Liver (tissue), 8 donors: ENCODE measurements at regions not wholly inside any gene's neighbourhood (a gene's known extent, or its start where the extent isn't known, plus 50 kb on each side); places are given as distances from the start of the nearest gene placed in this dataset.

Experiments
- DNase-seq: peaks from one replicate; pipeline ENCODE4 v3.0.0-alpha.2; 2017; ENCODE audit warnings: low spot score
- H3K27ac ChIP-seq, 2 donors: one replicate each; pipeline ENCODE4 v1.7.0; 2013; ENCODE audit warnings: inconsistent platforms in 2 of 2, low read length in 2 of 2, control low read depth in 1 of 2, low read depth in 1 of 2, mild to moderate bottlenecking in 1 of 2
- H3K27me3 ChIP-seq, 4 donors: one replicate each; pipeline versions ENCODE4 v1.6.1 to v1.7.0; 2013; ENCODE audit warnings: low read length in 3 of 4, inconsistent platforms in 1 of 4, mild to moderate bottlenecking in 1 of 4, moderate library complexity in 1 of 4; ENCODE audit not compliant: control insufficient read depth in 4 of 4, insufficient read depth in 4 of 4
- H3K36me3 ChIP-seq, 4 donors: one replicate each; pipeline versions ENCODE4 v1.6.1 to v1.7.0; 2013; ENCODE audit warnings: low read length in 3 of 4, mild to moderate bottlenecking in 3 of 4, low read depth in 1 of 4, moderate library complexity in 1 of 4; ENCODE audit not compliant: control insufficient read depth in 4 of 4, insufficient read depth in 3 of 4
- H3K4me1 ChIP-seq, 4 donors: one replicate each; pipeline versions ENCODE4 v1.6.1 to v1.7.0; 2013; ENCODE audit warnings: low read length in 3 of 4, mild to moderate bottlenecking in 3 of 4, moderate library complexity in 1 of 4; ENCODE audit not compliant: control insufficient read depth in 4 of 4, insufficient read depth in 4 of 4
- H3K4me3 ChIP-seq, 3 donors: one replicate each; pipeline versions ENCODE4 v1.6.1 to v1.7.0; 2013; ENCODE audit warnings: low read length in 3 of 3, control low read depth in 1 of 3, low read depth in 1 of 3, mild to moderate bottlenecking in 1 of 3
- H3K9ac ChIP-seq, 2 donors: one replicate each; pipeline ENCODE4 v1.7.0; 2013; ENCODE audit warnings: low read length in 2 of 2, mild to moderate bottlenecking in 2 of 2, moderate library complexity in 2 of 2, control low read depth in 1 of 2, low read depth in 1 of 2
- H3K9me3 ChIP-seq, 4 donors: one replicate each; pipeline versions ENCODE4 v1.6.1 to v1.7.0; 2013; ENCODE audit warnings: low read length in 3 of 4; ENCODE audit not compliant: control insufficient read depth in 4 of 4
- ATF3 ChIP-seq: IDR thresholded peaks from 2 replicates; pipeline ENCODE4 v1.6.1; 2016; ENCODE audit warnings: antibody characterized with exemption
- CTCF ChIP-seq: fragments of 150-350 bp; IDR thresholded peaks from 2 replicates; pipeline ENCODE4 v1.5.1; 2017; ENCODE audit warnings: improper control_type of control experiment, low read depth, low read length; ENCODE audit not compliant: missing input control
- EGR1 ChIP-seq, 2 donors: IDR thresholded peaks; 2 replicates each; pipeline ENCODE4 v1.6.1; 2016 to 2018; ENCODE audit warnings: antibody characterized with exemption in 2 of 2, low read depth in 2 of 2
- FOXA1 ChIP-seq: IDR thresholded peaks from 2 replicates; pipeline ENCODE4 v1.6.1; 2016; ENCODE audit warnings: antibody characterized with exemption
- FOXA2 ChIP-seq: IDR thresholded peaks from 2 replicates; pipeline ENCODE4 v1.6.1; 2016; ENCODE audit warnings: antibody characterized with exemption
- GABPA ChIP-seq, 2 donors: IDR thresholded peaks in 1 of 2; conservative IDR thresholded peaks in 1 of 2; 2 replicates each; pipeline ENCODE4 v1.6.1; 2016; ENCODE audit warnings: antibody characterized with exemption in 2 of 2, mild to moderate bottlenecking in 1 of 2, moderate library complexity in 1 of 2
- HNF4A ChIP-seq, 2 donors: conservative IDR thresholded peaks; 2 replicates each; pipeline ENCODE4 v1.6.1; 2016; ENCODE audit warnings: antibody characterized with exemption in 2 of 2, mild to moderate bottlenecking in 2 of 2
- HNF4G ChIP-seq: IDR thresholded peaks from 2 replicates; pipeline ENCODE4 v1.6.1; 2016; ENCODE audit warnings: antibody characterized with exemption
- JUND ChIP-seq, 2 donors: IDR thresholded peaks; 2 replicates each; pipeline ENCODE4 v1.6.1; 2016; ENCODE audit warnings: antibody characterized with exemption in 2 of 2
- MAX ChIP-seq: IDR thresholded peaks from 2 replicates; pipeline ENCODE4 v1.6.1; 2016; ENCODE audit warnings: antibody characterized with exemption
- NR2F2 ChIP-seq: IDR thresholded peaks from 2 replicates; pipeline ENCODE4 v1.6.1; 2016; ENCODE audit warnings: antibody characterized with exemption
- RAD21 ChIP-seq, 2 donors: IDR thresholded peaks; 2 replicates each; pipeline ENCODE4 v1.6.1; 2016; ENCODE audit warnings: antibody characterized with exemption in 2 of 2, mild to moderate bottlenecking in 2 of 2
- REST ChIP-seq: IDR thresholded peaks from 2 replicates; pipeline ENCODE4 v1.6.1; 2016; ENCODE audit warnings: antibody characterized with exemption, mild to moderate bottlenecking
- RXRA ChIP-seq, 2 donors: IDR thresholded peaks; 2 replicates each; pipeline ENCODE4 v1.6.1; 2017 to 2018; ENCODE audit warnings: antibody characterized with exemption in 2 of 2, mild to moderate bottlenecking in 1 of 2
- SP1 ChIP-seq: IDR thresholded peaks from 2 replicates; pipeline ENCODE4 v1.6.1; 2018; ENCODE audit warnings: antibody characterized with exemption, mild to moderate bottlenecking
- TAF1 ChIP-seq: conservative IDR thresholded peaks from 2 replicates; pipeline ENCODE4 v1.6.1; 2016; ENCODE audit warnings: antibody characterized with exemption, mild to moderate bottlenecking
- YY1 ChIP-seq: IDR thresholded peaks from 2 replicates; pipeline ENCODE4 v1.6.1; 2016; ENCODE audit warnings: antibody characterized with exemption, mild to moderate bottlenecking
- ZBTB33 ChIP-seq: IDR thresholded peaks from 2 replicates; pipeline ENCODE4 v1.6.1; 2016; ENCODE audit warnings: antibody characterized with exemption
- WGBS: extraction: QIAGEN DNeasy Blood & Tissue Kit; methylation state at CpG from one replicate; pipeline ENCODE4 v1.1.7; 2013; 5-methylcytosine and 5-hydroxymethylcytosine counted together
- donor health status: healthy.
- donor health status: healthy.
- donor health status: healthy.
- donor health status: healthy.
- donor health status: healthy.

GRCh38 chr15:95267481-95267880 is 1036.1 kb downstream of the MCTP2 start:
- Histone ChIP-seq H3K4me3 (no peak overlapping the region), H3K9me3 (no peaks in the 10 kb centered on the region), H3K9ac (no peak overlapping the region), H3K27ac (no peak overlapping the region), H3K36me3 (no peaks in the 10 kb centered on the region), H3K4me1 (no peaks in the 10 kb centered on the region), H3K27me3 (no peaks in the 10 kb centered on the region)
- TF ChIP-seq RXRA (IDR thresholded peaks at IDR 0.05): peak in 1 of 2 donors; percentile 28
- TF ChIP-seq RAD21 (IDR thresholded peaks at IDR 0.05): peak in 1 of 2 donors; percentile 36
- no peak for TF ChIP-seq SP1
- TF ChIP-seq FOXA2: peak; percentile 8
- TF ChIP-seq HNF4A (conservative IDR thresholded peaks at IDR 0.05): peak in 1 of 2 donors; percentile 12
- 35% methylated on average over 3 of the region's 3 CpGs for WGBS
- DNase-seq: no peak

GRCh38 chr15:95269242-95270183 is 1038.2 kb downstream of the MCTP2 start:
- WGBS: 77% methylated on average over 10 of the region's 10 CpGs
- no peak overlapping the region for H3K27ac ChIP-seq
- DNase-seq: no peak

More at GRCh38 chr15:95269242-95270183, 1038.2 kb downstream of the MCTP2 start:
- H3K9ac ChIP-seq: no peak overlapping the region
- H3K9me3 ChIP-seq: no peaks in the 10 kb centered on the region
- no peaks in the 10 kb centered on the region for H3K36me3 ChIP-seq
- no peaks in the 10 kb centered on the region for H3K27me3 ChIP-seq
- H3K4me3 ChIP-seq: no peak overlapping the region
- TF ChIP-seq EGR1 (IDR thresholded peaks at IDR 0.05; ENCODE audit: low read depth in 2 of 2): no peak
- no peak for TF ChIP-seq ZBTB33
- no peak for TF ChIP-seq REST
- no peak for TF ChIP-seq SP1
- no peak for TF ChIP-seq TAF1
- TF ChIP-seq RXRA (IDR thresholded peaks at IDR 0.05): no peak
- TF ChIP-seq MAX: no peak
- TF ChIP-seq HNF4G: no peak
- TF ChIP-seq CTCF: no peak
- no peak for TF ChIP-seq ATF3
- no peak for TF ChIP-seq GABPA (IDR thresholded peaks at IDR 0.05 in 1 of 2, conservative IDR thresholded peaks at IDR 0.05 in 1 of 2)
- no peak for TF ChIP-seq RAD21 (IDR thresholded peaks at IDR 0.05)
- no peak for TF ChIP-seq HNF4A (conservative IDR thresholded peaks at IDR 0.05)
- TF ChIP-seq NR2F2: no peak
- no peak for TF ChIP-seq YY1
- no peak for TF ChIP-seq FOXA1
- TF ChIP-seq JUND (IDR thresholded peaks at IDR 0.05): no peak
- no peak for TF ChIP-seq FOXA2
- no peaks in the 10 kb centered on the region for H3K4me1 ChIP-seq
